SH-SY5Y (cell line): ENCODE measurements at regions not wholly inside any gene's neighbourhood (a gene's known extent, or its start where the extent isn't known, plus 50 kb on each side); places are given as distances from the start of the nearest gene placed in this dataset.

ENCODE experiments used
- GATA2 ChIP-seq: IDR thresholded peaks from 2 replicates; pipeline ENCODE4 v1.6.1; 2011; ENCODE audit warnings: mild to moderate bottlenecking, low read depth, low read length
- GATA3 ChIP-seq: IDR thresholded peaks from 2 replicates; pipeline ENCODE4 v1.6.1; 2011; ENCODE audit warnings: low read depth, mild to moderate bottlenecking, low read length, moderate library complexity

- no peak for TF ChIP-seq GATA2
- no peak for TF ChIP-seq GATA3
Observed at GRCh38 chr1:59236721-59237545, 60.0 kb upstream of the FGGY start.
